ENCODE measurements at regions not wholly inside any gene's neighbourhood (a gene's known extent, or its start where the extent isn't known, plus 50 kb on each side); places are given as distances from the start of the nearest gene placed in this dataset.
"Not testable (repeated sequence)": the region's sequence is repeated elsewhere in the genome, so short reads cannot be mapped to it uniquely, and the experiment has no call there.

DNA sequence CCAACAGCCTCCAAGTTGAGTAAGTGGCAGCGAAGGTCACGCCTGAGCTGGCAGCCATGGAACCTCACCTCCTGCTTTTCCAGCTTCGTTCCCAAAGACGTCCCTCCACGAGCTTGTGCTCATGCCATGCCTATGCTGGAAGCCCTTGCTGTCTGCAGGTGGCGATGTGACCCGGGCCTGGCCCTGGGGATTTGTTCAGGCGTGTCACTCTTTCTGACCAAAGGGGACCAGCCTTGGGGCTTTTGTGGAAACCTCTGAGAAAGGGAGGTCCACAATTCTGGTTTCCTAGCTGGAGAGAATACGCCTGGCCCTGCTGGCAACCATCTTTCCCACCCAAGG, 183.4 kb downstream of the TRIM43 start:
- TF ChIP-seq POLR2A, POLR2AphosphoS5 (IDR thresholded peaks at IDR 0.05): not testable (repeated sequence)
- TF ChIP-seq, protein P1, sequence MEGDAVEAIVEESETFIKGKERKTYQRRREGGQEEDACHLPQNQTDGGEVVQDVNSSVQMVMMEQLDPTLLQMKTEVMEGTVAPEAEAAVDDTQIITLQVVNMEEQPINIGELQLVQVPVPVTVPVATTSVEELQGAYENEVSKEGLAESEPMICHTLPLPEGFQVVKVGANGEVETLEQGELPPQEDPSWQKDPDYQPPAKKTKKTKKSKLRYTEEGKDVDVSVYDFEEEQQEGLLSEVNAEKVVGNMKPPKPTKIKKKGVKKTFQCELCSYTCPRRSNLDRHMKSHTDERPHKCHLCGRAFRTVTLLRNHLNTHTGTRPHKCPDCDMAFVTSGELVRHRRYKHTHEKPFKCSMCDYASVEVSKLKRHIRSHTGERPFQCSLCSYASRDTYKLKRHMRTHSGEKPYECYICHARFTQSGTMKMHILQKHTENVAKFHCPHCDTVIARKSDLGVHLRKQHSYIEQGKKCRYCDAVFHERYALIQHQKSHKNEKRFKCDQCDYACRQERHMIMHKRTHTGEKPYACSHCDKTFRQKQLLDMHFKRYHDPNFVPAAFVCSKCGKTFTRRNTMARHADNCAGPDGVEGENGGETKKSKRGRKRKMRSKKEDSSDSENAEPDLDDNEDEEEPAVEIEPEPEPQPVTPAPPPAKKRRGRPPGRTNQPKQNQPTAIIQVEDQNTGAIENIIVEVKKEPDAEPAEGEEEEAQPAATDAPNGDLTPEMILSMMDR (IDR thresholded peaks at IDR 0.05): not testable (repeated sequence)
